ENCODE measurements at regions not wholly inside any gene's neighbourhood (a gene's known extent, or its start where the extent isn't known, plus 50 kb on each side); places are given as distances from the start of the nearest gene placed in this dataset.

DNA sequence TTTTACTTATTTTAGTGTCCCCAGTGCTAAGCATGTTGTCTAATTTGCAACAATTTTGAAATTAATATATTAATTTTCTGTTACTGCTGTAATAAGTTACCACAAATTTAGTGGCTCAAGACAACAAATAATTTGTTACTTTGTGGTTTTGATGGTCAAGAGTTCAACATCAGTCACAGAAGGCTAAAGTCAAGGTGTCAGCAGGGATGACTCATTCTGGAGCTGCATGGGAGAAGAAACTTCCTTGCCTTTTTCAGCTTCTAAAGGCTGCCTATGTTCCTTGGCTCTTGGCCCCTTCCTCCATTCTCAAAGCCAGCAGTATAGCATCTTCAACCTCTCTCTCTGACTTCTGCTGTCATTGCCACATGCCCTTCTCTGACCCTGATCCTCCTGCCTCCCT, 271.8 kb downstream of the HLX start:
- Histone ChIP-seq H3K79me2 (ENCODE audit: insufficient read depth, low read length) (no peaks in the 10 kb centered on the region), H3K4me1 (ENCODE audit: insufficient read depth, low read length) (no peaks in the 10 kb centered on the region), H3K9ac (ENCODE audit: insufficient read depth, low read depth, low read length) (no peak overlapping the region), H3K4me3 (replicated peaks in 1 of 3; ENCODE audit: insufficient read depth in 1 of 3, low read depth in 2 of 3, low read length in 3 of 3) (no peak overlapping the region), H4K20me1 (ENCODE audit: insufficient read depth, low read length) (no peaks in the 10 kb centered on the region), H3K36me3 (replicated peaks in 1 of 2; ENCODE audit: control insufficient read depth in 1 of 2, insufficient read depth in 2 of 2, low read length in 2 of 2) (no peaks in the 10 kb centered on the region), H3K4me2 (ENCODE audit: low read depth, low read length) (no peak overlapping the region), H3K9me3 (ENCODE audit: low read length) (no peaks in the 10 kb centered on the region), H3K27ac (ENCODE audit: extremely low read length, insufficient read depth, low read length) (no peak overlapping the region), H2AFZ (ENCODE audit: low read length) (no peak overlapping the region), H3K27me3 (ENCODE audit: control insufficient read depth in 1 of 2, insufficient read depth in 2 of 2, low read length in 2 of 2) (no peaks in the 10 kb centered on the region)
- no TSS peak for BruUV-seq (replicated peaks)
- ChIA-PET POLR2A (no interaction called here), CTCF (ENCODE audit: low intra/inter-chr PET ratio, low total read pairs) (no interaction called here)
- in situ Hi-C loops (cut with HindIII; ENCODE audit: extremely low pct_ligation_motif_present, low pct_unique_long_range_greater_than_20kb), result no loop called here
- TF ChIP-seq PAWR (CRISPR knock-in tag; IDR thresholded peaks at IDR 0.05; ENCODE audit: borderline replicate concordance) (no peak), REPIN1 (CRISPR knock-in tag; IDR thresholded peaks at IDR 0.05; ENCODE audit: borderline replicate concordance, low read depth) (no peak), TBX3 (IDR thresholded peaks at IDR 0.05; ENCODE audit: borderline replicate concordance) (no peak), NPAS2 (CRISPR knock-in tag; IDR thresholded peaks at IDR 0.05; ENCODE audit: borderline replicate concordance) (no peak), ZZZ3 (CRISPR knock-in tag; IDR thresholded peaks at IDR 0.05; ENCODE audit: borderline replicate concordance) (no peak), GATAD2A (CRISPR knock-in tag; IDR thresholded peaks at IDR 0.05) (no peak), ZNF282 (IDR thresholded peaks at IDR 0.05; ENCODE audit: partially characterized antibody) (no peak), ZSCAN20 (CRISPR knock-in tag; IDR thresholded peaks at IDR 0.05; ENCODE audit: borderline replicate concordance) (no peak), NFKB2 (CRISPR knock-in tag; IDR thresholded peaks at IDR 0.05; ENCODE audit: borderline replicate concordance) (no peak), EZH2 (conservative IDR thresholded peaks at IDR 0.05; ENCODE audit: low read depth, low read length) (no peak), PHF21A (CRISPR knock-in tag; IDR thresholded peaks at IDR 0.05) (no peak), TARDBP (CRISPR knock-in tag; IDR thresholded peaks at IDR 0.05) (no peak), HIVEP1 (CRISPR knock-in tag; IDR thresholded peaks at IDR 0.05) (no peak), ZNF510 (CRISPR knock-in tag; IDR thresholded peaks at IDR 0.05; ENCODE audit: low read depth) (no peak), SALL2 (CRISPR knock-in tag; IDR thresholded peaks at IDR 0.05) (no peak), SRSF4 (IDR thresholded peaks at IDR 0.05; ENCODE audit: low read depth, low read length, poor library complexity, severe bottlenecking) (no peak)
- TF ChIP-seq, protein P1, sequence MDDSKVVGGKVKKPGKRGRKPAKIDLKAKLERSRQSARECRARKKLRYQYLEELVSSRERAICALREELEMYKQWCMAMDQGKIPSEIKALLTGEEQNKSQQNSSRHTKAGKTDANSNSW (CRISPR knock-in tag; IDR thresholded peaks at IDR 0.05; ENCODE audit: borderline replicate concordance), result no peak
- TF ChIP-seq, protein P2, sequence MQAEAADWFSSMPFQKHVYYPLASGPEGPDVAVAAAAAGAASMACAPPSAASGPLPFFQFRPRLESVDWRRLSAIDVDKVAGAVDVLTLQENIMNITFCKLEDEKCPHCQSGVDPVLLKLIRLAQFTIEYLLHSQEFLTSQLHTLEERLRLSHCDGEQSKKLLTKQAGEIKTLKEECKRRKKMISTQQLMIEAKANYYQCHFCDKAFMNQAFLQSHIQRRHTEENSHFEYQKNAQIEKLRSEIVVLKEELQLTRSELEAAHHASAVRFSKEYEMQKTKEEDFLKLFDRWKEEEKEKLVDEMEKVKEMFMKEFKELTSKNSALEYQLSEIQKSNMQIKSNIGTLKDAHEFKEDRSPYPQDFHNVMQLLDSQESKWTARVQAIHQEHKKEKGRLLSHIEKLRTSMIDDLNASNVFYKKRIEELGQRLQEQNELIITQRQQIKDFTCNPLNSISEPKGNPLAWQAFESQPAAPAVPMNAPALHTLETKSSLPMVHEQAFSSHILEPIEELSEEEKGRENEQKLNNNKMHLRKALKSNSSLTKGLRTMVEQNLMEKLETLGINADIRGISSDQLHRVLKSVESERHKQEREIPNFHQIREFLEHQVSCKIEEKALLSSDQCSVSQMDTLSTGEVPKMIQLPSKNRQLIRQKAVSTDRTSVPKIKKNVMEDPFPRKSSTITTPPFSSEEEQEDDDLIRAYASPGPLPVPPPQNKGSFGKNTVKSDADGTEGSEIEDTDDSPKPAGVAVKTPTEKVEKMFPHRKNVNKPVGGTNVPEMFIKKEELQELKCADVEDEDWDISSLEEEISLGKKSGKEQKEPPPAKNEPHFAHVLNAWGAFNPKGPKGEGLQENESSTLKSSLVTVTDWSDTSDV (CRISPR knock-in tag; IDR thresholded peaks at IDR 0.05), result no peak
- TF ChIP-seq, protein P3, sequence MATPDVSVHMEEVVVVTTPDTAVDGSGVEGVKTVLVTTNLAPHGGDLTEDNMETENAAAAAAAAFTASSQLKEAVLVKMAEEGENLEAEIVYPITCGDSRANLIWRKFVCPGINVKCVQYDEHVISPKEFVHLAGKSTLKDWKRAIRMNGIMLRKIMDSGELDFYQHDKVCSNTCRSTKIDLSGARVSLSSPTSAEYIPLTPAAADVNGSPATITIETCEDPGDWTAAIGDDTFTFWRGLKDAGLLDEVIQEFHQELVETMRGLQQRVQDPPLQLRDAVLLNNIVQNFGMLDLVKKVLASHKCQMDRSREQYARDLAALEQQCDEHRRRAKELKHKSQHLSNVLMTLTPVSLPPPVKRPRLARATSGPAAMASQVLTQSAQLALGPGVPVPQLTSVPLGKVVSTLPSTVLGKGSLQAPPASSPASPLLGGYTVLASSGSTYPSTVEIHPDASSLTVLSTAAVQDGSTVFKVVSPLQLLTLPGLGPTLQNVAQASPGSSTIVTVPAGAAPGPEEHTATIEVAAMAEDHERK (CRISPR knock-in tag; IDR thresholded peaks at IDR 0.05; ENCODE audit: low read depth), result no peak
- TF ChIP-seq, protein P4, sequence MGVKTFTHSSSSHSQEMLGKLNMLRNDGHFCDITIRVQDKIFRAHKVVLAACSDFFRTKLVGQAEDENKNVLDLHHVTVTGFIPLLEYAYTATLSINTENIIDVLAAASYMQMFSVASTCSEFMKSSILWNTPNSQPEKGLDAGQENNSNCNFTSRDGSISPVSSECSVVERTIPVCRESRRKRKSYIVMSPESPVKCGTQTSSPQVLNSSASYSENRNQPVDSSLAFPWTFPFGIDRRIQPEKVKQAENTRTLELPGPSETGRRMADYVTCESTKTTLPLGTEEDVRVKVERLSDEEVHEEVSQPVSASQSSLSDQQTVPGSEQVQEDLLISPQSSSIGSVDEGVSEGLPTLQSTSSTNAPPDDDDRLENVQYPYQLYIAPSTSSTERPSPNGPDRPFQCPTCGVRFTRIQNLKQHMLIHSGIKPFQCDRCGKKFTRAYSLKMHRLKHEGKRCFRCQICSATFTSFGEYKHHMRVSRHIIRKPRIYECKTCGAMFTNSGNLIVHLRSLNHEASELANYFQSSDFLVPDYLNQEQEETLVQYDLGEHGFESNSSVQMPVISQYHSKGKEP (CRISPR knock-in tag; IDR thresholded peaks at IDR 0.05), result no peak
- DNase-seq (ENCODE audit: low spot score) (no peak), ATAC-seq (no peak), FAIRE-seq (no peak)
- intact Hi-C loops (cut with micrococcal nuclease; ENCODE audit: unreplicated experiment), result no loop called here

Data from HepG2 (cell line).